Esophagus squamous epithelium (tissue), 4 donors: ENCODE measurements at regions not wholly inside any gene's neighbourhood (a gene's known extent, or its start where the extent isn't known, plus 50 kb on each side); places are given as distances from the start of the nearest gene placed in this dataset.

Experiments
- POLR2A ChIP-seq, 4 donors: fragments of 450-650 bp; IDR thresholded peaks; one replicate each; pipeline ENCODE4 v1.6.1; 2017; ENCODE audit warnings: antibody characterized with exemption in 4 of 4, mild to moderate bottlenecking in 4 of 4, moderate library complexity in 3 of 4
- TF ChIP-seq, protein P1 (sequence below), 6 experiments: fragments of 450-650 bp in 4 of 6; fragments of 200-600 bp in 2 of 6; sonication (generic) in 2 of 6; IDR thresholded peaks; one replicate each; pipeline ENCODE4 v1.5.1; 2016 to 2019; ENCODE audit warnings: antibody characterized with exemption in 6 of 6, mild to moderate bottlenecking in 4 of 6, moderate library complexity in 4 of 6

DNA sequence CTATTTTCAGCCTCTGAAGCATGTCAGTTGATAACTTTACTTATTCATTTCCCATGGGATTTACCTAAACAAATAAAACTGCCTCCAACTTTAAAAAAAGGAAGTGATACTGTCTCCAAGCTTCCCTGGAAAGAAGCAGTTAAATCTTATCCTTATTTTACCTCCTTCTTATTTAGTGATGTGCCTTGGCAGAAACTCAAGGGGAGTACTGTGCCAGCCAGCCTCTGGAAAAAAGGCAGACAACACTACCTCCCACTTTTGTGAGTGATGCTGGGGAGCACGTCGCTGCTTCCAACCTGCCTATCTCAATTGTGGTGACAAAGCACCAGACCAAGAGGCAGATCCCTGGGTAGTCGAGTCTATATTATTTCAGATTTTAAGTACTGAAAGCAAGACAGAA lies 765.6 kb downstream of the DIAPH3 start:
- TF ChIP-seq, protein P1, sequence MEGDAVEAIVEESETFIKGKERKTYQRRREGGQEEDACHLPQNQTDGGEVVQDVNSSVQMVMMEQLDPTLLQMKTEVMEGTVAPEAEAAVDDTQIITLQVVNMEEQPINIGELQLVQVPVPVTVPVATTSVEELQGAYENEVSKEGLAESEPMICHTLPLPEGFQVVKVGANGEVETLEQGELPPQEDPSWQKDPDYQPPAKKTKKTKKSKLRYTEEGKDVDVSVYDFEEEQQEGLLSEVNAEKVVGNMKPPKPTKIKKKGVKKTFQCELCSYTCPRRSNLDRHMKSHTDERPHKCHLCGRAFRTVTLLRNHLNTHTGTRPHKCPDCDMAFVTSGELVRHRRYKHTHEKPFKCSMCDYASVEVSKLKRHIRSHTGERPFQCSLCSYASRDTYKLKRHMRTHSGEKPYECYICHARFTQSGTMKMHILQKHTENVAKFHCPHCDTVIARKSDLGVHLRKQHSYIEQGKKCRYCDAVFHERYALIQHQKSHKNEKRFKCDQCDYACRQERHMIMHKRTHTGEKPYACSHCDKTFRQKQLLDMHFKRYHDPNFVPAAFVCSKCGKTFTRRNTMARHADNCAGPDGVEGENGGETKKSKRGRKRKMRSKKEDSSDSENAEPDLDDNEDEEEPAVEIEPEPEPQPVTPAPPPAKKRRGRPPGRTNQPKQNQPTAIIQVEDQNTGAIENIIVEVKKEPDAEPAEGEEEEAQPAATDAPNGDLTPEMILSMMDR (IDR thresholded peaks at IDR 0.05) = no peak
- TF ChIP-seq POLR2A (IDR thresholded peaks at IDR 0.05) = no peak
